Right renal cortex interstitium (tissue), 3 donors: ENCODE measurements at regions not wholly inside any gene's neighbourhood (a gene's known extent, or its start where the extent isn't known, plus 50 kb on each side); places are given as distances from the start of the nearest gene placed in this dataset.
"Not testable (repeated sequence)": the region's sequence is repeated elsewhere in the genome, so short reads cannot be mapped to it uniquely, and the experiment has no call there.

ENCODE experiments used
- DNase-seq, 3 donors: peaks; one replicate each; pipeline ENCODE4 v3.0.0-alpha.2; 2013; ENCODE audit warnings: low read depth in 3 of 3, low spot score in 2 of 3

DNA sequence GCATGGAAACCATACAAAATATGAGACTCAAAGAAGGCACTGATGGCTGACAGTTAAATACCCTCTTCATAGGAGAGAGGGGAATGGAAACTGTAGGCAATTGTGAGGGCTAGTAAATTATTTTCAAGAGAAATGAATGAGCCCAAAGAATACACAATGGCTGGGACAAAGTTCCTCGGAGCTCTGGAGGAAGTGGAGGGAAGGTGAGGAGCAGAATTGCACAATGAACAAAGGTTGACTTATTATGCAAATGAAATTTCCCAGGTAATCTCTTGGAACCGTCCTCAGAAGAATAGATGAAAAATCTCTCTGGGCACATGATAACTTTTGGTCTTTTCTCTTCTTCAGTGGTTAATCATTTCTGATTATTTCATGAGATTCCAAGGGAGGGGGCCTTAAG is 202.6 kb upstream of the VCX start:
- DNase-seq, result no peak

DNA sequence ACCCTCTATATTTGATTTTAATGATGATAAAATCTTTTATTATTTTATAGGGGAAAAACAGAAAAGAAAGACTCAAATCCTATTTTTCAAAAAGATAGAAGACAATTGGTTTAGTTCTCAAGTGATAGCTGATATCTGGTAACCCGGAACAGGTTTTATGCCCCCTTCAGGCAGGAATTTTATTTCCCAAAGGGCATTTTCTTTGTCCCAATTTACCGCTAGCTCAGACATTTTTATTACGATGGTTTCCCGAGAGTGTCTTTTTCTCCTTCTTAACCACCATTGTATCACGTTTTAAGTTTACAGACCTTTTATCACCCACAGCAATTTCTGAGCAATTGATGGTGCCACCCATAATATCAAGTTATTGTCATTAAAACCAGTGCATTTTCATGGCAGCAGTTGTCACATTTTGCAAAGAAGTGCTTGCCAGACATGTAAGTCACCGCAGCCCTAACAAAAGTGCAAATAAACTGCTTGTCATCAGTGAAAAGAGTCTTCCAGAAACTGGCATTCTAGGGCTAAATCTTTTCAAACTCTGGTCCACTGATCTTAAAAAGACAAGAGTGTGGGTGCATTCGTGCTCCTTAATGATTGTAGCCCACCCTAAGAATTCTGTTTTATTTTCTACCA is 204.8 kb upstream of the VCX start:
- DNase-seq, result no peak

DNA sequence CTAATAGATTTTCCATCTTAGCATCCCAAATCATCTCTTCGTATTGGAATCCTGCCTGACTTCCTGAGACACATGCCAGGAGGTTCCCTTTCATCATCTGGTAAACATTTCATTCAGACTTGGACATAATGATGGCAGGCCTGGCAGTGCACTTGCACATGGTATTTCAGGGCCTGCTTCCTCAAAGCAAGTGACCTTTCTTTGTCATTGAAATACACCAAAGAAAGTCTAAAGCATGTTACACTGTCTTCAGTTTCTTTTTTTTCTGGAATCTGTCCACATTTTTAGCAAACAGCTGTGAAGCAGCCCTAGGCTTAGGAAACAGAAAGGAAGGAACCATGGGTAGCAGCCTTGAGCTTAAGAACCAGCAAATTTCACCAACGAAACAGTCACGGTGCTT is 205.9 kb upstream of the VCX start:
- no peak for DNase-seq

DNA sequence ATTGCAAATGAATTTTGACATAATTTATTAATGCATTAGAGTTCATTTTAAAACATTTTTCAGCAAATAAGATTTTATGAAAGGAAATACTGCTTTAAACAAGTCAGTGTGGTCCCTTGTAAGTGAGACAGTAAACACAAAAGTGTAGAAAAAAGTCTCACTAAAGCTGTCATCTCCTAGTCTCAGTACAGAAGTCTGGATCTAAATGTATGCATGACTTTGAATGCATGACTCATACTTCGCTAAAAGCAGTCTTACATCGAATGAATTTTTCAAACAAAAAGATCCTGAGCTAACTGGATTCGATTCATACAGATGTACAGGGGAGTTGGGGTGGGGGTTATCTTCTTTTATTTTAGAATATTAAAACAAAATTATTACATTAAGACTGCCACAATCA is 207.4 kb upstream of the VCX start:
- no peak for DNase-seq

DNA sequence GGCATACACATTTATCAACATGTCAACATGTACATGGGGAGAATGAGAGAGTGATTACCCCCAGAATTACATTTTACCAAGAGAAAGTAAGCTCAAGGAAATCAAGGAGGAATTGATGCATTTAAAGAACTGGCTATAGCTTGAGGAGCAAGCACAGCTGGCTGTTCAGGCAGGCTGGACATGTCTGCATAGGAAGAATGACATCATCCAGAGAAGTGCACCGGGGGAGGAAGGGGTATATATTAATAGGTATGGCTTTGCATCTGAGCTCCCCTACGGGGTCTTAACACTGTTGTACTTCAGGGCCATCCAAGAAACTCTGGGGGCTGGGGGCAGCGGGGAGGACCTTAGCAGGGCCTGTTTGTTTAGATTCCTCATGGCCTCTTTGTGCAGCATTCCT is 222.4 kb upstream of the VCX start:
- no peak for DNase-seq

DNA sequence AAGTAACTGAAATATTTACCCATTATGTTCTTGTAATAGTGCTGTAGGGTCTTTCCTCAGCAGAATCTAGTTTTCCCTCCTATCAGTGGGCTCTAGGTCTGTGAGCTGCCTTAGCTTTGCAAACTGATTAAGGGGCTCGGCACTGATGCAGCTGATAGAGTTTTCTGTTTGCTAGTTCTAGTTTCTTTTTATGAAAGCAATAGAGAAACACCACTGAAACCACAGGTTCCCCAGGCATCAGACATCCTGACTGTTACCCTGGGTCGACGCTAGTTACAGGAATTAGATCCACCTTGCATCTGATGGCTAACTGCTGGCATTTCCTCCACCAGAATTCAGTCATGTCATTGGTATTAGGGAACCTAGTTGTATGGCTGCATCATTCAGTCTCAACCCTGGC is 225.0 kb upstream of the VCX start:
- no peak for DNase-seq

DNA sequence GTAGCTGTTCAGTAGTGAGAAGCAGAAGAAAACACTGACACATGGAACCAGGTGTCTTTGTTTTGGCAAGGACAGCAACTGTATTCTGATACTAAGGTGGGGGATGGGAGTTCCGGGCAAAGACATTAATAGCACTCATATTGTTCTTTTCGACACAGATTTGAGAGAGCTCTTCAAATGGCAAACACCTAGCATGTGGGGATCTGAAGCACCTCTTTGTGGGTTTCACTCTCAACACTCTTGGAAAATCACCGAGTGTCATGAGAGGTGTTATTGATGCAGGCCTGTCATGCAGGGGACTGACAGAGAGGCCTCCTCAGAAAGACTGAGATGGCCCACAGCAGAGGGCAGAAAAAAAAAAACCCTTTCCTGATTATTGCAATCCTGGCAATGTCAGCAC is 228.4 kb upstream of the VCX start:
- DNase-seq, result no peak

DNA sequence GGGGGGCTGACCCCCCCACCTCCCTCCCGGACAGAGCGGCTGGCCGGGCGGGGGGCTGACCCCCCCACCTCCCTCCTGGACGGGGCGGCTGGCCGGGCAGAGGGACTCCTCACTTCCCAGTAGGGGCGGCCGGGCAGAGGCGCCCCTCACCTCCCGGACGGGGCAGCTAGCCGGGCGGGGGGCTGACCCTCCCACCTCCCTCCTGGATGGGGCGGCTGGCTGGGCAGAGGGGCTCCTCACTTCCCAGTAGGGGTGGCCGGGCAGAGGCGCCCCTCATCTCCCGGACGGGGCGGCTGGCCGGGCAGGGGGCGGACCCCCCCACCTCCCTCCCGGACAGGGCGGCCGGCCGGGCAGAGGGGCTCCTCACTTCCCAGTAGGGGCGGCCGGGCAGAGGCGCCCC is 234.3 kb upstream of the VCX start:
- DNase-seq, result not testable (repeated sequence)

DNA sequence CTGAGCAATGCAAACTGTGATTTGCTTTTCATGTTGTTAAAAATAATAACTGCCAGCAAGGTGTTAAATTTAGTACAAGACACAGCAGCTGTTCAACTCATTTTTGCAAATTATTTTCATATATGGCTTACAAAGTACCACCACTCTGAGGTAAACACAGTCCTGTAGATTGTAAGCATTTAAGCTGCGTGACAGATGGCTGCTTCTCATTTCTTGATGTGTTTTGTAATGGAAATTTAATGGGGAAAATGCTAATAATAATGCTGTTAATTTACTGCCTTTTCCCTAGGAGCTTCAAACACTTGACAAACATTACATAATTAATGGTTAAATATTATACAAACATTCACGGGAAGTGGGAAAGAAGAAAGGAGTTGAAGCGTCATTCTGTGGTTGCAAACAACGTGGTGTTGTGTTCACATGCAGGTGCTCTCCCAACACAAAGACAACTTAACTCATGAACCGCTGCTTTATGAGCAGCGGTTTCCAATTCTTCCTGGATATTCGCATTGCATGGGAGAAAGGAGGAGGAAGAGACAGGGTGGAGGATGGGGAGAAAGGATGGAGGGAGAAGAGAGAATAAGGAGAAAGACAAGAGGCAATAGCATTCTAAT is 236.8 kb upstream of the VCX start:
- DNase-seq, result no peak

DNA sequence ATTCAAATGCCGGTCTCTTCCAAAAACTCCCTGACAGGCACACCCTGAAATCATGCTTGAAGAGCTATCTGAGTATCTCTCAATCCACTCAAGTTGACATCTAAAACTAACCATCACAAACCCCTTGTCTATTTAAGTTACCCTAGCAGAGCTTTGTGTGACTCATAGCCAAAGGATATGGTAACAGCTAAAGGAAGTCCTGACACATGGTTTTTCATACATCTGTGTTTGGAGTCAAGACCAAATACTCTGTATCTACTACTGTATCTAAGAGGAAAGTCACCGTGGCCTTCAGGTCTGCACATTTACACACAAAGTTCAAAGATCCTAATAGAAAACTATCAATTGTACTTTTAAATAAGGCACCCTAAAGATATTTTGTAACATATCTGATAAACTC is 239.6 kb upstream of the VCX start:
- DNase-seq, result no peak

DNA sequence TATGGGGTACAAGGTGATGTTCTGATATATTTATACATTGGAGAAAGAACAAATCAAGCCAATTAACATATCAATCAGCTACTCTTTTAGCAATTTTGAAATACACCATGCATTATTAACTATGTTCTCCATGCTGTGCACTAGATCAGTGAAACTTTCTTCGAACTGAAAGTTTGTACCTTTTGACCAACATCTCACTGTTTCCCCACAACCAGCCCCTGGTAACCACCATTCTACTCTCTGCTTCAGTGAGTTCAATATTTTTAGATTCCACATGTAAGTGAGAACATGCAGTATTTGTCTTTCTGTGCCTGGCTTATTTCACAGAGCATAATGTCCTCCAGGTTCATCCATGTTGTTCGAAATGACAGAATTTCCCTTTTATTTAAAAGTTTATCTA is 246.1 kb upstream of the VCX start:
- no peak for DNase-seq

DNA sequence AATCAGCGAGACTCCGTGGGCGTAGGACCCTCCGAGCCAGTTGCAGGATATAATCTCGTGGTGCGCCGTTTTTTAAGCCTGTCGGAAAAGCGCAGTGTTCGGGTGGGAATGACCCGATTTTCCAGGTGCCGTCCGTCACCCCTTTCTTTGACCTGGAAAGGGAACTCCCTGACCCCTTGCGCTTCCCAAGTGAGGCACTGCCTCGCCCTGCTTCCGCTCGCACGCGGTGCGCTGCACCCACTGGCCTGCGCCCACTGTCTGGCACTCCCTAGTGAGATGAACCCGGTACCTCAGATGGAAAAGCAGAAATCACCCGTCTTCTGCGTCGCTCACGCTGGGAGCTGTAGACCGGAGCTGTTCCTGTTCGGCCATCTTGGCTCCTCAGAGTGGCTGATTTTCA is 249.6 kb upstream of the VCX start:
- DNase-seq, result not testable (repeated sequence)

DNA sequence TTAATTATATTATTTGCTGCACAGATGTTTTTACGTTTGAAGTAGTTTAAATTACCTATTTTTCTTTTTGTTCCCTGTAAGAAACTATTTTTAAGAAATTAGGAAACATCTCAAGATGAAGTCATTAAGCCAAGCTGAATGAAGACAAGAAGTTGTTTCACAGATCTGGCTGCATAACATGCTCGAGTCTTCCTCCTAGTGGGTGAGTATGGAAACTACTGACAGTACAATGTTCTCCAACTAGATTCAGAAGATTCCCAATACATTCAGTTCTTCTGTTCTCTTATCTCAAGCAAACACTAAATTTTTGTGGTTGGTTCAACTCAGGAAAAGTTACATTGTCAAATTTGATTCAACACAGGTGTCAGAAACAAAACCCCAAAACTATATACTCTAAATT is 256.8 kb upstream of the VCX start:
- DNase-seq, result no peak

DNA sequence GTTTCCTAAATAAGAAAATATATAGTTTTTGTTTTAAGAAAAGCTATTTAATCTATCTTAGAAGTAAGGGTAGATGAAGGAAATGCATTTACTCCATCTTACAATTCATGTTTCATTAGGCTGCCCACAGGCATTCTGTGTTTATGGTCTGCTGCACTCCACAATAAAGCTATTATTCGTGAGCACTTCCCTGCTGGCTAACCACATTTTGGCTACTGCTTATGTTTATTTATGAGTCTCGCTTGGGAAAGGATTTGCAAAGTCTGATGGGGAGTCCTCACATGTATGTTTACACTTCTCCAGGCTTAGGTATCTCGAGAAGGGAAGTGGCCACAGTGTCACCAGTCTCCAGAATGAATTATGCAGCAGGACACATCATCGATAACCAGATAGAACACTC is 260.8 kb upstream of the VCX start:
- DNase-seq, result no peak

DNA sequence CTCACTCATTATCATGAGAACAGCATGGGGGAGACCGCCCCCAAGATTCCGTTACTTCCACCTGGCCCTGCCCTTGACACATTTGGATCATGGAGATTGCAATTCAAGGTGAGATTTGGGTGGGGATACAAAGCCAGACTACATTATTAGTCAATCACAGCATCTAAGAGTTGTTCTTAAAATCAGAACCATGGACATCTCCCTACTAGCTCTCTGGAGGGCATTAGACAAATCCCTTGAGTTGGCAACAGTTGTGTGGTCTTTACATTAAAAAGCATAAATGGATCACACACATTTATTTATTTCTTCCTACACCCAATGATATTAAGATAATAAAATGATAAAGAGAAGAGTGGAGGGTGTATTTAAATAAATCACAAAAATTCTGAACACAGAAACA is 262.8 kb upstream of the VCX start:
- no peak for DNase-seq

DNA sequence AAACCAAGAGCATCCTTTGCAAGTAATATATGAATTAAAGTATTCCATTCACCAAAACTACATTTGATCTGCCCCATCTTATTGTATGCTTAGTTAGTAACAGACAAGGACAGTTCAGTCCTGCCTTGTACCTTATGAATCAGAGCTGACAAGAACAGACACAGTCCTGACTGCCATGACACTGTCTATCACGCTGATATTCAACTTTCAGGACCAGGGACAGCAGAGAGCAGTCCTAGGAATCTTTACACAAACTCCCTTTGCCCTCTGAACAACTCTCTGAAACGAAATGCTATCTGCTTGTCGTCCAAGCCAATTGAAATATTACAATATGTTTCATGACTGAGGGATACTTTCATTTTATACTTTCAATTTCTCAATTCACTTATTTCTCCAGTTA is 268.6 kb upstream of the VCX start:
- DNase-seq, result no peak

DNA sequence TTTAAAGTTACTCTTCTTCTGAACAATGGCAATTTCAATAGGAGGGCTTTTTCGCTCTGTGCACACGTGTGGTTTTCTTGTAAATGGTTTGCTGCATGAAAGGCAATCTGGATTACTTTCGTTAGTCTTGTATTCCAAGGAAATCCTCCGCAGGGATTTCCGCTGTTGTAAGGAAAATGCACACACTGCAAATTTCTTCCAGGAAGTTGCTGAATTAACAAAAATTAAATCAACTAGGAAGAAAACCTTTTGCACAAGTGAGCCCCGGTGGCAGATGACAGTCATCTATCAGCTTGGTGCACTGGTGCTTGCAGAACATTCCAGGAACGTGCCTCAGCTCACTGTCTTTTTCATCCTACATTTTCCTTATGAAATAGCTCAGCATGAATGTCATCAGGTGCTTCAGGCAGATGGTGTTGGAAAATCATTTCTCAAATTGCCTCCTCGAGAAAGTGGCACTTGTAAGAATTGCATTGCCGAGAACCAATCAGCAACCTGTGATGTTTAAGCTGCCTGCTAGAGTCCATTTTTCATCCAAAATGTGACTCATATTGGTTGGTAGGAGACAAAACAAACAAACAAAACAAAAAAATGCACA is 272.4 kb upstream of the VCX start:
- DNase-seq, result no peak

DNA sequence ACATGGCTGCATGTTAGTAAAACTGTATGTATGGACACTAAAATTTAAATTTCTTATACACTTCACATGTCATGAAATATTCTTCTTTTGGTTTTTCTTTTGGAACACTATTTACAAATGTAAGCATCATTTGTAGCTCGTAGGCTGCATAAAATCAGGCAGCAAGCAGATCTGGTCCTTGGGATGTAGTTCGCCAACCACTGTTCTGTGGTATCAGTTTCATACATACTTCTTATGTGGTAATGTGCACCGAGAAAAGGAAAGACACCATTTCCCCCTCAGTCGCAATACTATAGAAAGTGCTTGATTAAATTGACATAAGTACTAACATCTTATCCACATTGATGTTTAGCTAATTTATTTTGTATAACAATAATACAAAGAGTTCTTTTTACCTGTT is 274.4 kb upstream of the VCX start:
- DNase-seq, result no peak

DNA sequence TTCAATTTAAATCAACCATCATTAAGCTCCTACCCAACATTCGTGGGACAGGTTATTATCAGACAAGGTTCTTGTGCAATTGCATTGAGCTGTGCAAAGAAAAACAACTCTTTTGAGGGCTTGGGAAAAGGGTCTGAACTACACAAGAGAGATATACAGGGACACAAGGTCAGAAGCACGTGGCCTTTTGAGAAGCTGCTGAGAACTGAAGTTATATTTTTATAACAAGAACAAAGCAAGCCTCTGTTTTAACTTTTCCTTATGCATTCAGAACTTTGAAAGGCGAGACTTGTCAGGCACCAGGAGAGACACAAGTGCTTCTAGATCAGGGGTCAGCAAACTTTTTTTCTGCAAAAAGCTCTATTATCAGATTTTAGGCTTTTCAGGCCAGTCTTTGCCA is 274.8 kb upstream of the VCX start:
- DNase-seq, result no peak

DNA sequence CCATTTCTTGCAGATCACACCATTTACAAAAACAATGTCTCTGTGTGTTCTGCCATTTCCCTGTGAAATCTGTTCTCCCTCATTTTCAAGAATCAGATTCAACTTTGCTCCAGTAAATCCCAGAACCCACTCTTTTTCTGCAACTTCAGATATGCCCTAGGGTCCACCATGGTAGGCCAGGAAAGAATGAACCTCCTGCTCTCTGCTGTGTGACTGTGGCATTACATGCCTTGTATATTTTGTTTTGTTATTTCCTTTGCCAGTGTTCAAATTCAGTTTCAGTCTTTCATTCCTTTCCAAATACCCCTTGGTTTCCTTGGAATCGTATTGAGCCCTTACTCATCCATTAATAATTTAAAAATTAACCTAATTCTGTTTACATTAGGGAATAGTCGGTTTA is 290.2 kb upstream of the VCX start:
- DNase-seq, result no peak

DNA sequence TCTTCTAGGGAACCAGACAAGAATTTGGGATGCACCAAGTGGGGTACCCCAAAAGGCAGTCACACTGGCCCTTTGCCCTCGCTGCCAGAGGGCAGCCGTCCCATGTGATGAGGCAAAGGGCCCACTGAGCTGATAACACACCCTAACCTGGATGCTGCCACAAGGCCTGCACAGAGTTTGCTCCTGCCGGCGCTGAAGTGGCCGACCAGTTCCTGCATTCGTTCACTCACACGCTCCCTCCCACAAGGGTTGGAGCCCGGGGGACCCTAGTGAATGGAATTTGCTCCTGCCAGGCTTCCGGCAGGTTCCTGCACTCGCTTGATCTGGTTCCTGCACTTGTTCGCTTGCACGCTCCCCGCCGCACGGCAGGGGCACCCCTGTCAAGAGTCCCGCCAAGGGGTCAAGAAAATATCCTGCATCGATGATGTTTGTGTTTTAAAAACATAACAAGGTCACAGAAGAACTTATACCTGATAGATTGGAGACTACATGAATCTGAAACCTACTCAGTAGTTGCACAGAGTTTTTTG is 296.4 kb upstream of the VCX start:
- no peak for DNase-seq

DNA sequence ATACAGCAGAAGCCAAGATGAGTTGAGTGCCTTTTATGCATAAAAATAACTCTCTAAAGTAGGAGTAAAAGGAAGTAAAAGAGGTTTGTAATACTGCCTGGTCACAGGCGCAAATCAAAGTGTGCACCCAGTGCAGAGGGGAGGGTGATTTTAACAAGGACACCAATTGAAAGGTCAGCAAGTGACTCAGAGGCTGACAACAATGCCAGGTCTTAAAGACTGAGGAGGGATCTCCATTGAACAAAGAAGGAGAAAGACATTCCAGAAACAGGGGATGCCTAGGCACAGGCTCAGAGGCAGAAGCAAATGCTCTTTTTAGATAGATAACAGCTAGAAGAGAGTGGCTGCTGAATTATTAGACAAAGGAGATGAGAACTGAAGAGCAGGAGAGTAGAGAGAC is 297.4 kb upstream of the VCX start:
- DNase-seq, result no peak
